ENCODE measurements at regions not wholly inside any gene's neighbourhood (a gene's known extent, or its start where the extent isn't known, plus 50 kb on each side); places are given as distances from the start of the nearest gene placed in this dataset.

- WGBS, 2 experiments (ENCODE audit: extremely low coverage in 1 of 2, insufficient coverage in 1 of 2, insufficient read length in 1 of 2, insufficient replicate concordance in 2 of 2, low coverage in 1 of 2, low lambda C conversion rate in 2 of 2, missing lambda C conversion rate in 1 of 2): 83% methylated on average over 2 of the region's 2 CpGs; no CpG with 5 or more reads in 1 of the 2 experiments
- H2BK15ac ChIP-seq (ENCODE audit: low read length): no peak overlapping the region
- no peaks in the 10 kb centered on the region for H3K9me3 ChIP-seq (ENCODE audit: insufficient read depth in 2 of 2, low read depth in 1 of 2, low read length in 1 of 2)
- H4K91ac ChIP-seq (replicated peaks; ENCODE audit: insufficient read length, low read length): no peak overlapping the region
- FAIRE-seq (no peak), DNase-seq (ENCODE audit: low read depth in 1 of 2, low spot score in 2 of 2) (no peak)
- no peaks in the 10 kb centered on the region for H3K36me3 ChIP-seq (ENCODE audit: control insufficient read depth in 2 of 4, insufficient read depth in 4 of 4, low read length in 3 of 4)
- no peak overlapping the region for H3K4me3 ChIP-seq (ENCODE audit: extremely low read depth in 1 of 4, insufficient read depth in 2 of 4, low read depth in 3 of 4, low read length in 4 of 4)
- no peak overlapping the region for H3K4ac ChIP-seq (replicated peaks; ENCODE audit: insufficient read length, low read depth, low read length)
- no peaks in the 10 kb centered on the region for H3K27me3 ChIP-seq (replicated peaks in 1 of 4; ENCODE audit: control insufficient read depth in 3 of 4, extremely low read depth in 1 of 4, insufficient read depth in 3 of 4, low read length in 3 of 4)
- no peaks in the 10 kb centered on the region for H3K79me2 ChIP-seq (ENCODE audit: control insufficient read depth in 1 of 2, insufficient read depth in 2 of 2, low read length in 2 of 2)
- H3K4me2 ChIP-seq (ENCODE audit: insufficient read depth in 1 of 2, low read depth in 2 of 2, low read length in 2 of 2): no peak overlapping the region
- H3K4me1 ChIP-seq (replicated peaks in 1 of 4; ENCODE audit: control insufficient read depth in 3 of 4, insufficient read depth in 4 of 4, low read length in 3 of 4): no peaks in the 10 kb centered on the region
- H2BK12ac ChIP-seq (ENCODE audit: low read depth, low read length): no peak overlapping the region
- H3K23ac ChIP-seq (ENCODE audit: insufficient read length): no peak overlapping the region
- H2BK5ac ChIP-seq (ENCODE audit: low read depth, low read length): no peak overlapping the region
- H2BK120ac ChIP-seq (replicated peaks; ENCODE audit: low read depth, low read length): no peak overlapping the region
- CTCF ChIA-PET (ENCODE audit: partially characterized antibody): interaction anchor here (0.7 to 1.4 kb wide), 4 partner anchors 9 to 212 kb away, joined by 3 read pairs; no protein-coding TSS in a partner anchor
- H4K20me1 ChIP-seq (replicated peaks in 1 of 2; ENCODE audit: control insufficient read depth in 1 of 2, insufficient read depth in 2 of 2, low read length in 2 of 2): no peaks in the 10 kb centered on the region
- no peak overlapping the region for H3K56ac ChIP-seq (replicated peaks; ENCODE audit: insufficient read length, low read depth, low read length)
- no peak overlapping the region for H4K8ac ChIP-seq (ENCODE audit: extremely low read depth, insufficient read depth, low read length)
- H3K79me1 ChIP-seq (ENCODE audit: low read depth, low read length): no peaks in the 10 kb centered on the region
- no peak overlapping the region for H2BK20ac ChIP-seq (ENCODE audit: low read length)
- POLR2A ChIA-PET (ENCODE audit: partially characterized antibody): no interaction called here
- H3K27ac ChIP-seq (ENCODE audit: low read depth, low read length): no peak overlapping the region
- H3K14ac ChIP-seq (ENCODE audit: insufficient read length): no peak overlapping the region
- no peak overlapping the region for H2AK5ac ChIP-seq (ENCODE audit: low read depth, low read length)
- H2AFZ ChIP-seq (ENCODE audit: low read length): no peak overlapping the region
- no peak overlapping the region for H4K5ac ChIP-seq (ENCODE audit: insufficient read length, low read depth, low read length)
- H3K9ac ChIP-seq (replicated peaks in 1 of 4; ENCODE audit: extremely low read depth in 1 of 4, low read depth in 3 of 4, low read length in 3 of 4): no peak overlapping the region
- H3K23me2 ChIP-seq (ENCODE audit: low read depth, low read length): no peaks in the 10 kb centered on the region
- H3K18ac ChIP-seq (ENCODE audit: extremely low read depth, low read length): no peak overlapping the region
- no peak for TF ChIP-seq POU5F1 (IDR thresholded peaks at IDR 0.05; ENCODE audit: low read depth, low read length)
- TF ChIP-seq PHF8 (conservative IDR thresholded peaks at IDR 0.05; ENCODE audit: low read depth, low read length): no peak
- no peak for TF ChIP-seq CBX5 (IDR thresholded peaks at IDR 0.05; ENCODE audit: low read depth, low read length)
- TF ChIP-seq CEBPB (IDR thresholded peaks at IDR 0.05; ENCODE audit: low read depth, low read length): no peak
- no peak for TF ChIP-seq EZH2 (IDR thresholded peaks at IDR 0.05; ENCODE audit: low read depth, low read length, severe bottlenecking)
- no peak for TF ChIP-seq JUND (IDR thresholded peaks at IDR 0.05; ENCODE audit: low read length)
- TF ChIP-seq MAFK (IDR thresholded peaks at IDR 0.05; ENCODE audit: low read depth, low read length): no peak
These were observed 160.3 kb upstream of the BMP4 start for GRCh38 chr14:54116972-54117371.
